Keratinocyte (primary cell): ENCODE measurements at regions not wholly inside any gene's neighbourhood (a gene's known extent, or its start where the extent isn't known, plus 50 kb on each side); places are given as distances from the start of the nearest gene placed in this dataset.

Experiments
- DNase-seq: peaks from one replicate; pipeline ENCODE4 v3.0.0-alpha.2; 2011; ENCODE audit warnings: low read depth, missing footprints, low spot score
- FAIRE-seq: peaks from 2 replicates; lab custom pipeline; 2011; peaks lifted over from hg19 to GRCh38; lab: Jason Lieb, UNC
- H2AFZ ChIP-seq: 2 replicates; pipeline ENCODE4 v1.6.0; 2012; ENCODE audit warnings: low read length, control low read depth, inconsistent platforms; ENCODE audit not compliant: control insufficient read depth
- H3K27ac ChIP-seq: 2 replicates; pipeline ENCODE4 v1.5.1; 2011; ENCODE audit warnings: low read length; ENCODE audit not compliant: control insufficient read depth, insufficient read depth
- H3K27me3 ChIP-seq: 3 replicates; pipeline ENCODE4 v1.6.0; 2011; ENCODE audit warnings: low read length; ENCODE audit not compliant: control insufficient read depth, insufficient read depth; ENCODE audit errors: extremely low read depth
- H3K36me3 ChIP-seq, 2 experiments: 2 replicates in 1 of 2; 3 replicates in 1 of 2; pipeline ENCODE4 v1.5.1; 2011; ENCODE audit warnings: low read length in 2 of 2, mild to moderate bottlenecking in 1 of 2; ENCODE audit not compliant: control insufficient read depth in 2 of 2, insufficient read depth in 2 of 2; ENCODE audit errors: extremely low read depth in 1 of 2
- H3K4me1 ChIP-seq: 3 replicates; pipeline ENCODE4 v1.5.1; 2011; ENCODE audit warnings: low read length; ENCODE audit not compliant: control insufficient read depth, insufficient read depth; ENCODE audit errors: extremely low read depth
- H3K4me2 ChIP-seq: 3 replicates; pipeline ENCODE4 v1.6.0; 2011; ENCODE audit warnings: low read depth, low read length; ENCODE audit not compliant: control insufficient read depth, insufficient read depth; ENCODE audit errors: extremely low read depth
- H3K4me3 ChIP-seq, 3 experiments: fragments of 200-600 bp in 1 of 3; sonication (generic) in 1 of 3; 2 replicates in 2 of 3; 3 replicates in 1 of 3; pipeline ENCODE4 v1.5.1; 2011 to 2016; ENCODE audit warnings: low read length in 3 of 3, mild to moderate bottlenecking in 3 of 3, control low read depth in 2 of 3, inconsistent platforms in 1 of 3, low read depth in 1 of 3, mixed read lengths in 1 of 3, mixed run types in 1 of 3, moderate library complexity in 1 of 3; ENCODE audit not compliant: control insufficient read depth in 2 of 3, insufficient read depth in 2 of 3; ENCODE audit errors: extremely low read depth in 1 of 3
- H3K79me2 ChIP-seq: 2 replicates; pipeline ENCODE4 v1.6.0; 2012; ENCODE audit warnings: low read length; ENCODE audit not compliant: control insufficient read depth, insufficient read depth
- H3K9ac ChIP-seq: 3 replicates; pipeline ENCODE4 v1.6.0; 2011; ENCODE audit warnings: low read length; ENCODE audit not compliant: control insufficient read depth, insufficient read depth; ENCODE audit errors: extremely low read depth
- H3K9me1 ChIP-seq: 3 replicates; pipeline ENCODE4 v1.6.0; 2011; ENCODE audit warnings: low read length; ENCODE audit not compliant: control insufficient read depth, insufficient read depth; ENCODE audit errors: extremely low read depth
- H3K9me3 ChIP-seq: 2 replicates; pipeline ENCODE4 v1.5.1; 2012; ENCODE audit warnings: low read depth, low read length; ENCODE audit not compliant: control insufficient read depth
- H4K20me1 ChIP-seq: 3 replicates; pipeline ENCODE4 v1.6.0; 2011; ENCODE audit warnings: low read length; ENCODE audit not compliant: control insufficient read depth, insufficient read depth; ENCODE audit errors: extremely low read depth
- EZH2 ChIP-seq: IDR thresholded peaks from one replicate; pipeline ENCODE4 v1.6.1; 2012; ENCODE audit warnings: inconsistent platforms, mild to moderate bottlenecking, low read length, moderate library complexity
- dilution Hi-C: fragments of 300-500 bp; cut with MboI; formaldehyde crosslinking; loops from one replicate; pipeline ENCODE4 v1.7.0; 2020; ENCODE audit warnings: low sequenced_read_pairs; ENCODE audit not compliant: extremely low pct_ligation_motif_present
- TF ChIP-seq, protein P1 (sequence below), 3 experiments: IDR thresholded peaks in 1 of 3; conservative IDR thresholded peaks in 1 of 3; optimal IDR thresholded peaks in 1 of 3; 2 replicates in 2 of 3; 3 replicates in 1 of 3; pipeline versions ENCODE3 to v1.5.1; 2011; ENCODE audit warnings: low read length in 3 of 3, mild to moderate bottlenecking in 3 of 3, moderate library complexity in 2 of 3, control low read depth in 1 of 3, inconsistent platforms in 1 of 3; ENCODE audit not compliant: insufficient read depth in 2 of 3; ENCODE audit errors: extremely low read depth in 1 of 3

DNA sequence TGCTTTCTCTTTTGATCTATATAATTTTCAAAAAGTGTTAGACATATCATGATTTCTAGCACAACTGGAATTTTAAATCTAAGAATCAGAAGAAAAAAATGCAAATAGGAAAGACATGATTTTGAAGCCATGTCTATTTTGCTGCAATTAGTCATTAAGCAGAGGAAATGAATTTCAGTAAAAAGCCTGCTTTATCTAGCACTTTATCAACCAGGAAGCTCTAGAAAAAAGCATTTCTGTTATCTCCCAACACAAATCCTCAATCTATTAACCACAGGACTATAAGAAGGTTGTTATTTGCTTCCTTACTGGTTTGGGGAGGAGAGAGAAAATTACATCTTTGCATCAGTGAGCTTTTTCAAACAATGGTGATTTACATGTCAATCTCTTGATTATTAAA lies 716.7 kb downstream of the DIAPH3 start:
- DNase-seq (no peak), FAIRE-seq (no peak)
- no peaks in the 10 kb centered on the region for H3K9me1 ChIP-seq
- no peak for TF ChIP-seq EZH2
- TF ChIP-seq, protein P1, sequence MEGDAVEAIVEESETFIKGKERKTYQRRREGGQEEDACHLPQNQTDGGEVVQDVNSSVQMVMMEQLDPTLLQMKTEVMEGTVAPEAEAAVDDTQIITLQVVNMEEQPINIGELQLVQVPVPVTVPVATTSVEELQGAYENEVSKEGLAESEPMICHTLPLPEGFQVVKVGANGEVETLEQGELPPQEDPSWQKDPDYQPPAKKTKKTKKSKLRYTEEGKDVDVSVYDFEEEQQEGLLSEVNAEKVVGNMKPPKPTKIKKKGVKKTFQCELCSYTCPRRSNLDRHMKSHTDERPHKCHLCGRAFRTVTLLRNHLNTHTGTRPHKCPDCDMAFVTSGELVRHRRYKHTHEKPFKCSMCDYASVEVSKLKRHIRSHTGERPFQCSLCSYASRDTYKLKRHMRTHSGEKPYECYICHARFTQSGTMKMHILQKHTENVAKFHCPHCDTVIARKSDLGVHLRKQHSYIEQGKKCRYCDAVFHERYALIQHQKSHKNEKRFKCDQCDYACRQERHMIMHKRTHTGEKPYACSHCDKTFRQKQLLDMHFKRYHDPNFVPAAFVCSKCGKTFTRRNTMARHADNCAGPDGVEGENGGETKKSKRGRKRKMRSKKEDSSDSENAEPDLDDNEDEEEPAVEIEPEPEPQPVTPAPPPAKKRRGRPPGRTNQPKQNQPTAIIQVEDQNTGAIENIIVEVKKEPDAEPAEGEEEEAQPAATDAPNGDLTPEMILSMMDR (optimal IDR thresholded peaks at IDR 0.05 in 1 of 3, IDR thresholded peaks at IDR 0.05 in 1 of 3, conservative IDR thresholded peaks at IDR 0.05 in 1 of 3; ENCODE audit: extremely low read depth in 1 of 3, insufficient read depth in 2 of 3, low read length in 3 of 3) = no peak
- no peak overlapping the region for H2AFZ ChIP-seq
- no peak overlapping the region for H3K9ac ChIP-seq
- H3K9me3 ChIP-seq = no peaks in the 10 kb centered on the region
- H3K27me3 ChIP-seq = no peaks in the 10 kb centered on the region
- H3K79me2 ChIP-seq = no peaks in the 10 kb centered on the region
- H3K4me3 ChIP-seq = no peak overlapping the region
- no peaks in the 10 kb centered on the region for H3K4me1 ChIP-seq
- H3K27ac ChIP-seq = no peak overlapping the region
- no peak overlapping the region for H3K4me2 ChIP-seq
- H4K20me1 ChIP-seq = no peaks in the 10 kb centered on the region
- dilution Hi-C loops = no loop called here
- H3K36me3 ChIP-seq = no peaks in the 10 kb centered on the region

DNA sequence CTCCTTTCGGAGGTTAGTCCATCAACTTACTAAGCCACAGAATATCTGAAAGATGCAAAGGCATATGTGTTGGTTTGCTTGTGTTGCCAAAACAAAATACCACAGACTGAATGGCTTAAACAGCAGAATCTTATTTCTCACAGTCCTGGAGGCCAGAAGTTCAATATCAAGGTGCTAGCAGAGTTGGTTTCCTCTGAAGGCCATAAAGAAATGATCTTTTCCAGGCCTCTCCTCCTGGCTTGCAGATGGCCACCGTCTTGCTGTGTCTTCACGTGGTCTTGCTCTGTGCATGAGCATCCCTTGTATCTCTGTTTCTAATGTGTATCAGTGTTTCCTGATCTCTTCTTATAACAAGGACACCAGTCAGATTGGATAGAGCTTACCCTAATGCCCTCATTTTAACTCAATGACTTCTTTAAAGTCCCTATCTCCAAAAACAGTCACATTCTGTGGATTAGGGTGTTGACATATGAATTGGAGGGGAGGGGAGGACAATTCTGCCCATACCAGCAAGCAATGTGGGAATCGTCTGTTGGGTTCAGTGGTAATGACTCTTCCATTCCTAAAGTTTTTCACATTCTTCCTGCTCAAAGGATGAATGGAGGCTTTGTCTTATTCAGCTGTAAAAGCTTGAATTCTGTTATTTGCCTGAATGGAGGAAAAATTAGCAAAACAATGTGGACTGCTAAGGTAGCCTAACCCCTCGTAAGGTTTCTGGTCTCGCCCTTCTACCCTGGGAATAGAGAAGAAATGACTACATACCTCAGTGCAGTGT lies 715.7 kb downstream of the DIAPH3 start:
- DNase-seq = no peak
- H2AFZ ChIP-seq = no peak overlapping the region
- no peaks in the 10 kb centered on the region for H3K79me2 ChIP-seq
- no peaks in the 10 kb centered on the region for H3K4me1 ChIP-seq
- no peaks in the 10 kb centered on the region for H3K27me3 ChIP-seq
- no peaks in the 10 kb centered on the region for H4K20me1 ChIP-seq
- no peaks in the 10 kb centered on the region for H3K9me1 ChIP-seq
- no peak overlapping the region for H3K27ac ChIP-seq
- no peaks in the 10 kb centered on the region for H3K9me3 ChIP-seq
- no peak for FAIRE-seq
- H3K4me3 ChIP-seq = no peak overlapping the region
- TF ChIP-seq EZH2 = no peak
- no peak overlapping the region for H3K9ac ChIP-seq
- no peak overlapping the region for H3K4me2 ChIP-seq
- dilution Hi-C loops = no loop called here
- no peaks in the 10 kb centered on the region for H3K36me3 ChIP-seq

GRCh38 chr13:59449750-59450149 lies 714.0 kb downstream of the DIAPH3 start:
- H3K27ac ChIP-seq = no peak overlapping the region
- H2AFZ ChIP-seq = no peak overlapping the region
- H3K79me2 ChIP-seq = no peaks in the 10 kb centered on the region
- TF ChIP-seq, protein P1 (optimal IDR thresholded peaks at IDR 0.05 in 1 of 3, IDR thresholded peaks at IDR 0.05 in 1 of 3, conservative IDR thresholded peaks at IDR 0.05 in 1 of 3; ENCODE audit: extremely low read depth in 1 of 3, insufficient read depth in 2 of 3, low read length in 3 of 3) = no peak
- TF ChIP-seq EZH2 = no peak
- dilution Hi-C loops = no loop called here
- H3K4me1 ChIP-seq = no peaks in the 10 kb centered on the region
- FAIRE-seq = no peak
- no peak overlapping the region for H3K4me3 ChIP-seq
- H3K36me3 ChIP-seq = no peaks in the 10 kb centered on the region
- no peak overlapping the region for H3K9ac ChIP-seq
- no peak for DNase-seq
- H3K9me3 ChIP-seq = no peaks in the 10 kb centered on the region
- H3K9me1 ChIP-seq = no peaks in the 10 kb centered on the region
- no peaks in the 10 kb centered on the region for H3K27me3 ChIP-seq
- no peak overlapping the region for H3K4me2 ChIP-seq
- H4K20me1 ChIP-seq = no peaks in the 10 kb centered on the region
